Middle frontal gyrus (tissue), 1 donor: ENCODE measurements at regions not wholly inside any gene's neighbourhood (a gene's known extent, or its start where the extent isn't known, plus 50 kb on each side); places are given as distances from the start of the nearest gene placed in this dataset.

ENCODE experiments used
- DNase-seq: peaks from one replicate; pipeline ENCODE4 v3.0.0-alpha.2; 2015; ENCODE audit warnings: low spot score; ENCODE audit errors: extremely low spot score

DNA sequence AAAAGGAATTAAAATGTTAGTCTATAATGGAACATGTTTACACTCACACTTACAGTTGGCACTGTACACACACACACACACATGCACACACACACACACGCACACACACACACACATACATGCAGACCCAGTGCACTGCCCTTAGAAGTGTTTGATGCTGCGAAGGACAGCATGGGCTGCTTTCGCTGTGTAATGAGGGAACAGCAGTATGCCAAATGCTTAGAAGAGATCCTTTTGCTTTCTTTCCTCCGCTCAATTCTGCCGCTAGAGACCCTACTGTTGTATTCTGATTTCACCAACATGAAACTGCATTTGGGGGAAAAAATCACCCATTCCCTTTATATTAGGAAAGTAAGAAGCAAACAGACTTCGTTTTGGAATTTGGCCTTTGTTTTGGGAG is 217.9 kb downstream of the ENGASE start:
- DNase-seq, result no peak

DNA sequence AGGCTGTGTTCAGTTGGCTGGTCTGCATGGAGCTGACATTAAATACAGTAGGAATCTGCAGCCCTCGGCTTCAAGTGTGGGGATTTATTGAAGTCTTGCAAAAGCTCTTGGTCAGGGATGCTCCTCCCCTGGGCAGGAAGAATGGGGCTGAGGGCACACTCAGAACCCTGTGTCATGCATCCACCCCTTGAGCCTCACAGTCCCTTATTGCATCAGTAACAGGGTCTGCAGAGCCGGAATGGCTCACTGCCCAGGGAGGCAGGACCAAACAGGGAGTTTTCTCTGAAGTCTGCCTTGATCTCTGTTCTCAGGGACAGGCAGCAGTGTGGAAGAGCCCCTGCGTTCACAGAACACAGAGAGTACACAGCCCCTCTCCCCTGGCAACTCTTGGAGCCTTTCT is 216.8 kb downstream of the ENGASE start:
- no peak for DNase-seq

- no peak for DNase-seq
These were observed 216.1 kb downstream of the ENGASE start for GRCh38 chr17:79290726-79291125.

DNA sequence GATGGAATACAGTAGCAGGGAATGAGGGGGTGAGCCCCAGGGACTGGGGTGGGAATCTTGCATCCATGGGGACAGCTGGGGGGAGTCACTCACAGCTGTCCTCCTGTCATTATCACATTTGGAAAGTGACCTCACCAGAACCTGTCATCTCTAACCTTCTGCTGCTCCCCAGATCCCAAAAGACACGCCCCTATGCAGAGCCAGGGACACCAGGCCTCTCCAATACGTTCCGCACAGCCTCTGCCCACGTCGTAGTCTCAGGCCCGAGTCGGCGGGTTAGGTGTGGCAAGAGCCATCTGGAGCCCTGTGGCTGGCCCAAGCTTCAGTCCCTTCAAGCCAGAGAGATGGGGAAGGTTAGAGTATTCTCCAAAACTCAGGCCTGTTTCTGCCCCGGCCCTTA is 214.3 kb downstream of the ENGASE start:
- DNase-seq, result no peak

DNA sequence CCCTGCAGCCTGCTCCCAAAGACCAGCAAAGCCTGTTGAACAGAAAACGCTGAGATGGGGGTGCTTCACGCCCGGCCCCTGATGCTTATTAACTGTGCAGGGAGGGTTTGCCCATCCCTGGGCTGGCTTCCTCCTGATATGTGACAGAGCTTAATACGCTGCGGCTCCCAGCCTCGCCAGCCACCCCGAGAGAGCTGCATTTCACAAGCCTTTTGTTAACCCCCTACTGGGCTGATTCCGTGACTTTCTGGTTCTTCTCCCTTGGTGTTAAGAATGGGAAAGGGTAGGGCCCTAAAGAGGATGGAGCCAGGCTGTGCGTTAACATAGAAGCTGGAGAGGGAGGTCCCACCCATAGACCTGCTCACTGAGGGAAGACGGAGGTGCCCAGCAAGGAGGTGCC is 211.8 kb downstream of the ENGASE start:
- no peak for DNase-seq

DNA sequence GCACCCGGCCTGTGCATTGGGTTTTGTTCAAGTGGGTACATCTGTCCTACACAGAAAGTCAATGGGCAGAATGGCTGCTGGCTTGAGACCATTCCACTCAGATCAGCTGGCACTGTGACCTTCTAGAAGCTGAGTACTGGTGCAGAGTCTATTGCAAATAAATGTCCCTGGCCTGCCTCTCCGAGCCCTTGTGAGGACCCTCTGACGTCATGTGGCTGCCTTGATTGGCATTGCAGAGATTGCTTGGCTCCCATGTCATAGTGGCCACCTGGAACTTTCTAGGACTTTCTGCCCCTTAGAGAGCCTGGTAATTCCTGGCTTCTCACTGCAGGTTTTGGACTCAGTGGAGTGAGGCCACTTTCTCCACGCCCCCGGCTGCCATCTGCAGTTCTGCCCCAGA is 211.3 kb downstream of the ENGASE start:
- no peak for DNase-seq

DNA sequence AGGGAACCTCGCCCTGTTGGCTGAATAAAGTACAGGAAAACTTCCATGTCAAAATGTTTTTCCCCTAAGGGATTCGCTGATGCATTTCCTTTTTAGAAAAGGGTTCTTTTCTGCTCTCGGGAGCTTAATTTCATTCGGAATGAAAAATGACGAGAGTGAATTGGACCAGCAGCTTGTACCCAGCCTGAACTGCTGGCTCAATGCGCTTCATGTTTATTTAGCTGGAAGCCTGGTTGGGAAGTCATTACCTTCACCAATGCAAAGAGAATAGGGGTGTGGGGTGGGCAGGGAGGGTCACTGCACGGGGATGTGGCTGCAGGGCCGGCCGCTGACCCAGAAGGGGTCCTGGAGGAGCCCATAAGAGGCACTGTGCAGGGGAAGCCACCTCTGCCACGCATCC is 207.7 kb downstream of the ENGASE start:
- DNase-seq, result no peak

DNA sequence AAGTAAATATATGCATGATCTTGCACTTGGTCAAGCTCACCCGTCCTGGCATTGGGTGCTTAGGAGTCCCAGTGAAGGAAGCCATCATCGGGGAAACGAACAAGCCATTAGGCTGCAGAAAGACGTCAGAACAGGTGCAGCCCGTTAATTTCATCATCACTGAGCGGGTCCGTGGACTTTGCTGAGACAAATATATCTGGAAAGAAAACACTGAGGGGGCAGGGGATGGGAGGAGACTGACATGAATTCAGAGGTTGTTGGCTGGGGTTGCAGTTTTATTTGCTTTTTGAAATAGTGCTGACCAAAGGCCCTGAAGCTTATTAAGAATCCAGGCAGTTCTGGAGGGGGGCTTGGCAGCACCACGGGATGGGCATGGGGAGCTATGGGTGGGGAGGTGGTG is 207.2 kb downstream of the ENGASE start:
- no peak for DNase-seq

- DNase-seq, result no peak
These were observed 206.4 kb downstream of the ENGASE start for GRCh38 chr17:79280866-79281572.

GRCh38 chr17:79280010-79280409 is 205.4 kb downstream of the ENGASE start:
- no peak for DNase-seq

DNA sequence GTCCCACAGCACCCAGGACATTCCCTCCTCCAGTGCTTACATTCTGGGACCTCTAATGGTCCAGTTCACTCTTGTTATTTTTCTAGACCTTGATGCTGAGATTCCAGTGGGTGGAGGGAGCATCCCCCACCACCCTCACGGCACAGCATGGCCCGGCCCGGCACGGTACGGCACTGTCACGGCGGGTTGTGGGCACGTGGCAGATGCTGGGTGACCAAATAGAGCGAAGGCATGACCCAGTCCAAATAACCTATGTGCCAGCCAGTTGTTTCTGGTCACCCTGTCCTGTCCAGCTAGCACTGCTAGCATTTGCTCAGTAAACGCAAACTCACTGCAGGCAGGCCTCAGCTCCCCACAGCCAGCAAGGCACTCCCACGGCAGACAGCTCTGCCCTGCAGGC is 204.7 kb downstream of the ENGASE start:
- no peak for DNase-seq

DNA sequence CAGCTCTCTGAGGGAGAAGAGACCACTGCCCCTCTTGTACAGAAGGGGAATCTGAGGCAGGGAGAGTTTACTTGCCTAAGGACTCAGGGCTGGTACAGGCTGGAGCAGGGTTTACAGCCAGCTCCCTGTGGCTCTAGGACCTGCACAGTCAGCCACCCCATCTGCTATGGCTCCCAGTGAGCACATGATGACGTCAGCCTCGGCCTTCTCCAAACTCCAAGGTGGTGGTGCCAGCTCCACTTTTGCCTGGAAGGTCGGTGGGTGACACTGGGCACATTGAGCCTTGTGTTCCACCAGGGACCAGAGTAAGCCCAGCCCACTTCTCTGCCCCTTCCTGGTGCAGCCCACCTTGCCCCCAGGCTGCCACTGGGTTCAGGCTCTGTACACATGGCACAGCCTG is 202.2 kb downstream of the ENGASE start:
- no peak for DNase-seq

GRCh38 chr17:79273660-79274059 is 199.0 kb downstream of the ENGASE start:
- DNase-seq, result no peak

- no peak for DNase-seq
These were observed 198.1 kb downstream of the ENGASE start for GRCh38 chr17:79272666-79273219.

DNA sequence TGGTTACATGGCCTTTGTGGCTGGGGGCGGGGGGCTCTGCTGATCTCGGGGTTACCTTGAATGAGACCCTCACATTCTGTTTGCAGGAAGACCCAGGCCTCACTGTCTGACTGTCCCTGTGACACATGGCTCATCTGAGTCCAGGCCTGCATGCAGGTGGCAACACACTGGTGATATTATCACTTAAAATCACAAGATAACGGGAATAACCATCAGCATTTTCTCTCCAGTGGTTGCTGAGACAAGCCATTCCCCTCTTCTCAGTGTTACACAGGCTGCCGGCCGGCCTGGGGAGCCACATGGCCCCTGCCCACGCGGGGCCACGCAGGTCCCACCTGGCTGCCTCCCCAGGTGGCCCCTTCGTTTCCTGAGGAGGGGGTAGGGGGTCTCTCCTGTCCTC is 197.6 kb downstream of the ENGASE start:
- DNase-seq, result no peak

DNA sequence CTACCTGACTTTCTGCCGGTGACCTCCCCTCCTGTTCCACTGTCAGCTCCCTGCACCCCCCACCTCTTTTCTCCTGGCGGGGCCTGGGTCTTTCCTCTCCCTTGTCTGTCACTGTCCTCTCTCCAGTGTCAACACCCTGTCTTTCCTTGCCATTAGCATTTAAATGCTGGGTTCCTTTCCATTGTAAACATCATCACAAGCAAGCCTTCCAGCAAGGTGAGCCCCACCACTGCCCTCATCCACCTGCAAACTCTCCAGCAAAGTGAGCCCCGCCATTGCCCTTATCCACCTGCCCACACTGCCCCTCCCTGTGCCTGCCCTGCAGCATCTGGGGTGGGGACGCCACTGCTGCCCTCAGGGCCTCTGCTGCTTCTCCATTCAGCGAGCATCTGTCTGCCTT is 195.0 kb downstream of the ENGASE start:
- no peak for DNase-seq

GRCh38 chr17:79263191-79263590 is 188.6 kb downstream of the ENGASE start:
- DNase-seq, result no peak

- no peak for DNase-seq
These were observed 188.0 kb downstream of the ENGASE start for GRCh38 chr17:79262624-79263023.

GRCh38 chr17:79261355-79262072 is 186.9 kb downstream of the ENGASE start:
- no peak for DNase-seq

- no peak for DNase-seq
These were observed 184.2 kb downstream of the ENGASE start for GRCh38 chr17:79258843-79259242.

GRCh38 chr17:79258041-79258440 is 183.4 kb downstream of the ENGASE start:
- no peak for DNase-seq

DNA sequence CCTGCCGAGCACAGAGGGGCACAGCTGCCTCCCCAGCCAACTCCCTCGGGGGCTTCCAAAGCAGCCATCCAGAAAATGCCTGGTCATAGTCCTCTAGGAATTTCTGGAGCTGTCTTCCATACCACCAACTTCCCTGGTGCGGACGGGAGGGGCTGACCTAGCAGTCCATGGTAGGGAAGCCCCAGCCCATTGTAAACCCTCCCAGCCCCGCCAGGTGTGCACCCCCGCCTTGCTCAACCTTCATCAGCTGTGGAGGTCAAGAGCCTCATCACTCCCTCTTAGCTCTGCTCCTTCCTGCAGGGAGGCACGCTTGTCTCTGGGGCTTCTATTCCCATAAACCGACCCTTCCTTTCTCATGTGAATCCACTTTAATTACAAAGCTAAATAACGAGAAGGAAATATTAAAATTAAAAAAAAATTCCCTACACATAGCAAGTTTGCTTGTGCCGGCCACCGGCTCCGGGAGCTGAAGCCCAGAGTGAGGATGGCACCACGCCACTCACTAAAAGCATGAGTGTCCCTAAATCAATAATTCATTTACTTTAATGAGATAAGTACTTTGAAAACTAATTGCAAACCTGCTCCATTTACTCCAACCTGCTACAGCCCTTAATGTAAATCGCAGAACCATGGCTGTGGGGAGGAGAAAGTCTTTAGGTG is 181.4 kb downstream of the ENGASE start:
- no peak for DNase-seq
